Stimulated activated CD4-positive, alpha-beta T cell treated with anti-CD3 and anti-CD28 coated beads, Interleukin-15, amount 100 ng/mL, for 1 hour (primary cell): ENCODE measurements at regions not wholly inside any gene's neighbourhood (a gene's known extent, or its start where the extent isn't known, plus 50 kb on each side); places are given as distances from the start of the nearest gene placed in this dataset.
"Not testable (repeated sequence)": the region's sequence is repeated elsewhere in the genome, so short reads cannot be mapped to it uniquely, and the experiment has no call there.

ENCODE experiments used
- DNase-seq, 2 donors: peaks; one replicate each; pipeline ENCODE4 v3.0.0-alpha.2; 2020; ENCODE audit warnings: low read depth in 1 of 2, low spot score in 1 of 2

DNA sequence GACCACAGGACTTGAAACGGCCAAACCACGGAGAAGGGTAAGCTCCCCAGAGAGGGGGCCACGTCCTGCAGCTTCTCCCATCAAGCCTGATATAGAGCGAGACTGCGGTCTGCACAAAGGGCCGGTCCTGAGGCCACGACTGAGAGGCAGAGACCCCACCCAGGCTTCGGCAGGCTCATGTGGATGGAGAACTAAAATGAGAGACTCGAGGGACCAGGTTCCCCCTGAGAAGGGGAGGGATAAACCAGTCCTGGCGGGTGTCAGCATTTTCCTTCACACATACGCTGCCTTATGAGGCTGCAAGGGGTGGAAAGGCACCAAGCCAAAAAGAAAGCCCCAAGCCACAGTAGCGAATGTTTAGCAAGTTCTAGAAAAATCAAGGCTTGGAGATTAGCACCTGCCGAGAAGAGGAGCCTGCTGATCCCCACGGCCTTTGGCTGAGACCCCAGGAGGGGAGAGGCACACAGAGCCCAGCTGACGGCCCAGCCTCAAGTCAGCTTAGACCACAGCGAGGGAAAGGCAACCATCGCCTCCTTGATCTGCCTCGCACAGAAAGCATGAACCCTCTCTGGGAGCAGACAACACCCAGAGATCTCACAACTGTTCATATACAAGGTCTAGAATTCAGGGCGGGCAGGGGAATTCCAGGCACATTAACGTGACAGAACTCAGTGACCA, 92.6 kb upstream of the RNF32 start:
- no peak for DNase-seq

DNA sequence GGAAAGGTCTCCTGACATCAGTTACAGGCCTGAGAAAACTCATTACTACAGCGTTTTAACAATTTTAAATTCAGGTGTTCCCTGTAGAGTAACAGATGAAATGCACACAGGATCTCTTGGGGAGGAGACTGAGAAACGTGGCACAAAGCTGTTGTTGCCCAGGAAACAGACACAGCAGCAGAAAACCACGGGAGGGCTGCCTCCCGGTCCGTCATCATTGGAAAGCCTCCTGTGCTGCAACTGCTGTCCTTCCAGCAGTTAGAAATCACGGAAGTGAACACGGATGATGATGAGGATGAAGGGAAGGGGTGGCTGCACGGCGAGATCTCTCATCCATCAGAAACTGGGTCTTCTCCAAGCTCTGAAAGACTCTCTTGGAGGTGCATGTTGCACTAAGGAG, 94.6 kb upstream of the RNF32 start:
- DNase-seq, result no peak

DNA sequence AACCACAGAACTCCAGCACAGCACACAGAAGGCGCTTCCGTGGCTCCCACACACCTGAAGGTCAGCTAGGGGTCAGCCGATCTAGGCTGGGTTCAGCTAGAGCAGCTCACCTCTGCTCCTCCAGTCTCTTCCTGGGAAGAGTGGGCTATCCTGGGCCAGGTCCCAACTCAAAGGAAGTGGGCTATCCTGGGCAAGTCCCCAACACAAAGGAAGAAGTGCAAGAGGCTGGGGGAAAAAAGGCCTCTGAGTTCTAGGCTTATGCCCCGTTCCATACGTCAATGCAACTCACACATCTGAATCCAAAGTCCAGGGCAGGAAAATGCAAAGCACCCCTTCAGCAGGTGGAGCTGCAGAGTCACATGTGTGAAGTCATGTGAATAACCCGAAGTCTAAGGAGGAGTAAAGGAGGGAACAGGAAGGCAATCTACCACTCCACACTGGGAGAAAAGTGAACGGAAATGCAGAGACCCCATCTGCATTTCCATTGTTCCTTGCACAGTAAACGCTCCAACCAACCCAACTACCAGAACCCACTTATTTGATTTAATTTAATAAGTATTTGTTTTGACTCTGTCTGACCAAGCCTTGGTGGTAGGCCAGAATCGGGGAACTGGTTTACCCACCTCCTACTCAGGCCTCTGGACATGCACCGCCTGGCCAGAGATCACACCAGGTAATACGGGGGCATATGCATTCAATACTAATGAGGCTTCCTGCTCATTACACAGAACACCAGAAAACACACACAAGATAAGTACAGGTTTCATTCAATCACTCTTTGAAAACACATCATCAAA, 95.5 kb upstream of the RNF32 start:
- DNase-seq, result no peak

DNA sequence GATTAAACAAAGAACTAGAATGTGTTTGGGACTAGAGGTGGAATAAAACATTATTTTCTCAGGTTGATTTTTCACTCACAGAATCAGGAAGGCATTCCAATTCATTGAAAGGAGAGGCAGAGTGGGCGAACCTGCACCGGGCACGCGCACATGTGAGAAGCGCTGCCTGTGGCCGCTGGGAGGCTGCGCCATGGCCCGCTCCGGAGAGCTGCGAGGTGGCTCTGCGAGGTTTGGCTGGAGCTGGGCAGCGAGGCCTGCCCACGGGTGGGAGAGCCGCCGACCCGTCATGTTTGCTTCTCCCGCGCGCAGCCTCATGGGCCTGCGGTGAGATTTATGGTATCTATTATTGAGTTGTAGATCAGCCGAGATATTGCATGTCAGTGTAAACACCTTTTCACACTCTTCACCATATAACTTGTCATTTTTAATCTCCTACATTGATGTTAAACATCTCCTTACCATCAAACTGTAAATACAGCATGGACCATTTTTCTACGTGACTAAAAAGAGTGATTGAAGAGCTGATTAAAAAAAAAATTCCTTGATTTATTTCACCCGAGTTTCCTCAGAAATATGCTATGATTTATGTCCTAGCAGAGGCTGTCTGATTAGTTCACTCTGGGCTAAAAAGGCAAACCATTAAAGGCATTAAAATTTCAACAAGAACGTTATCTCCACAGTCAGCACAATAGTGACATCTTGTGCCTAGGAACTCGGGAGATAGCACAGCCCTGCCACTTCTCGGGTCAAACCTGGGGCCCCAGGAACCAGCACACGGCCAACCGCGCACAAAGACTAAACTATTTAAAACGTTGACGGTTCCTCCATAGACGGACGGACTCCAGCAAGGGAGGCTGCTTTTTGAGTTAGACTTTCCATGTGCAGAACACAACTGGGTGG, 96.6 kb upstream of the RNF32 start:
- DNase-seq, result no peak

DNA sequence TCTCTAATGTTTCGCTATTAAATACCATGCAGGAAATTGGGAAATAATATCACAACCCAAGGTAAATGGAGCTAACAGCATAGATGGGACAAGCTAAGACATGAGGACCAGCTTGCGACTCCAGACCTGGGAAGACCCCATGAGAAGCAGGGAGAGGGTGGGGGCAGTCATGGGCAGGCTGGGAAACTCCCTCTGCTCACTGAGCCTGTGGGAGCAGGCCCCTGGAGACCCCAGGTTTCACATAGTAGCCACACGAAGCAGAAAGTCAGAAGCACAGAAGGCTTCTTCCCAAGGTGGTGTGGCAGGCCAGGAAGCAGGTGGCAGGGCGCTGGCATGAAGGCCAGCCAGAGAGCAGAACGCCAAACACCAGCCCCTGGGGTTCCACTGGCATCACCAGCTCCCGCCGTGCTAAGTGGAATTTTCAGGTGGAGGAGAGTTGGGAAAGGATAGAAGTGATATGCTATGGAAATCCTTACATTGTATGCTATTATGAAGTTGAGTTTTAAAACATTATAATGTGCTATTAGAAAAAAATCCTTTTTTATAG, 99.9 kb upstream of the RNF32 start:
- no peak for DNase-seq

DNA sequence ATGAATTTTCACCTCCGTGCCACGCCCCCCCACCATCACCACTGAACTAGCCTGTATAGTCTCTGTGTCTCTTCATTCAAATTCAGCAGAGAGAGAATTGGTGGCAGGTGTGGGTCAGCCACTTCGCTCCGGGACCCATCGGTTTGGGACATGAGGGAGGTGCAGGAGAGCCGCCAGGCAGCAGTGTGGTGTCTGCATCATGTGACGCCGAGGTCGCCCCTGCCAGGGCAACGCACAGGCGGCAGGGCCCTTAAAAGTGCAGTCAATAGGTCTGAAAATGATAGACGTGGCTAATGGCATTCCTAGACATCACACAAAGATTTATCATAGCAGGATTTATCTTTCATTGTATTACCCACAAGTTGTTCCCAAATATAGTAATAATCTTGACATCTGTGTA, 100.6 kb upstream of the RNF32 start:
- DNase-seq, result no peak

DNA sequence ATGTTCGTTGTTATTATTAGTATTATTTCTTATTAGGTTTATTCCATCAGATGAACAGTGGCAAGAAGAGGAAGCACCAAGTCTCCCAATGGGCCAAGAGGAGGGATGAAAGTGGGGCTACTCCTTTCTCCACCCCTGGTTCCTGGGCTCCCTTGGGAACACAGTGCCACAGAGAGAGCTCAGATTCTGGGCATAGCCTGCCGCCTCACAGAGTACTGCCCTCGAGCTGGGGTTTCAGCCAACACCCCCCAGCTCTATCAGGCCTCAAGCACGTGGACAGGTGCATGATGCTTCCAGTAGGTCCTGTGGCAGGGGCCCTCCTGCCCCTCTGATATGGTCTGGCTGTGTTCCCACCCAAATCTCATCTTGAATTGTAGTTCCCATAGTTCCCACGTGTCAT, 103.6 kb upstream of the RNF32 start:
- DNase-seq, result no peak

DNA sequence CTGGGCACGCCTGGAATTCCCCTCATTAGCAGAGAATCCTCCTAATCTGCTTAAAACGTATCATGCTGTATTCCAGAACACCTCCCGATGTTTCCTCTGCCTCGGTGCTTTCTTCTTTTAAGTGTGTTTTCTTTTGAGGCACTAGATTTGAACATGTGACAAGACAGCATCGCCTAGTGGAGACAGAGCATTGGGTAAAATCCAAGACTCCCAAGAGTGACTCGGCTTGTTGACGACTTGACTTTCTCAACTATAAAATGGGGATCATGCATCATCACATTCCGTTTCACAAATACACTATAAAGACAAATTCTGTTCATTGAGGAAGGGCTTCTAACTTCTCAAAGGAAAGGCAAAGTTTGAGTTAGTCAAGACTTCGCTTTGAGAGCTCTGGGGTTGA, 105.6 kb upstream of the RNF32 start:
- DNase-seq, result no peak

- DNase-seq, result no peak
Observed at GRCh38 chr7:156533964-156534363, 106.6 kb upstream of the RNF32 start.

GRCh38 chr7:156533420-156533819, 107.2 kb upstream of the RNF32 start:
- no peak for DNase-seq

GRCh38 chr7:156532016-156532602, 108.5 kb upstream of the RNF32 start:
- DNase-seq, result no peak

DNA sequence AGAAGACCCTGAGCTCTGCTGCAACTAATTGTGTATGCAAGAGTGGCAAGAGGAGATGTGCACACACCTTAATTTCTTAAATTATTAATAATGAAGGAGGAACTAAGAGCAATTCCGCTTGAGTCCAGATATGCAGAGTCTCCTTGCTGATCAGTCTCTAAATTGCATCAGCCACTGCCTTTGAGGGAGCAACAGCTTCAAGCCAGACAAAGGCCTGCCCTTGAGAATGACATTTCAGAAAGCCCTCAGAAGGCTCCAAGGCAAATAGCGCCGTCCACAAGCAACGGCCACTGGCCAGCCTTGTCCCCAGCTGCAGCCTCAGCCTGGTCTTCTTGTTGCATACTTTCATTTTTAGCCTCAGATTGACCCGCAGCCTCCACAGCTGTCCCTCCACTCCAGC, 110.6 kb upstream of the RNF32 start:
- DNase-seq, result no peak

DNA sequence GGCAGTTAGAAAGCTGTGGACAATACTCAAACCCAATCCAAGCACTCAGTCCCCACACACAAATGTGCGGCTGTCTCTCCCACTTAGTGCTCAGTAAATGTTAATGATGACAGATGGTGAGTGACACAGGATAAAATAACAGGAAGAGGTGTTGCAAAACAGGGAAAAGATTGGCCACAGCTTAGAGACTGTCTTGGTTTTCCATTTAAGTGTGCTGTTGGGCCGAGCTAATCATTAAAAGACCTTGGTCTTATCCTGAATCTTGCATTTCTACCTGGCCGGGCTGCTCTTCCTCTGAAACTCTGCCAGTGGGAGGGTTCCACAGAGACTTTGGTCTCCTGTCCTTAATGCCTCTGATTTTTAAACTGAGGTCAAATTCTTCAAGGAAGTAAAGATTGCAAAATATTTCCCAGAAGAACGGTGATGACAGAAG, 113.1 kb upstream of the RNF32 start:
- no peak for DNase-seq

DNA sequence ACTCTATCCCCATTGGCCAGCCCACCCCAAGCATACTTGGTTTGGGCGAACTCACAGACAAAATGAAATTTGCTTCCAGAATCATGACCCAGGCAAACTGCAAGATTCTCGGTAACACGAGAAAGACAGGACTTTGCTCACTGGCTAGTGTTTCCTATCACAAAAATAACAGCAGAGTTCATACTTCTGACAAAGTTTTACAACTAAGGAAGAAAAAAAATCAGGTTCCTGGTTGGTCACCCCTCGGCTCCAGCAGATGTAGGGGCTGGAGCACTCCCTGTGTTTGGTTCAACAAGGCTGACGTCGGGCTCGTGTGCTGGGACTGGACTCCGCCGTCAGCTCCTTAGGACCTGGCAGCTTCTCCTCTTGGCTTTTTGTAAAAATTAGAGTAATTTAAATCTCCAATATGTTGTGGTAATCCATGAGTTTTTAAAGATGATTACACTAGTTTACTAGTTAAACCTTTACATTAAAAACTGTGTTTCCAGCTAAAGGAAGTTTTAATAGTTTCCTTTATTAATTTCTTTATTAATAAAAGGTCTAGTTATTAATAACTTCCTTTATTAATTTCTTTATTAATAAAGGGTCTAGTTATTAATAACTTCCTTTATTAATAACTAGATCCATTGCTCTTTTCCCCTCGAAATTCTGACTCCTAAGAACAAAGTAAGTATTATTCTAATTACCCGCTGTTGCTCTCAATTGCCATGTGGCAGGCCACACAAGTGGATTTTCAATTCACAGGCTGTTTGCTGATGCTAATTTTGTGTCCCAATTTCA, 115.6 kb upstream of the RNF32 start:
- DNase-seq, result no peak

DNA sequence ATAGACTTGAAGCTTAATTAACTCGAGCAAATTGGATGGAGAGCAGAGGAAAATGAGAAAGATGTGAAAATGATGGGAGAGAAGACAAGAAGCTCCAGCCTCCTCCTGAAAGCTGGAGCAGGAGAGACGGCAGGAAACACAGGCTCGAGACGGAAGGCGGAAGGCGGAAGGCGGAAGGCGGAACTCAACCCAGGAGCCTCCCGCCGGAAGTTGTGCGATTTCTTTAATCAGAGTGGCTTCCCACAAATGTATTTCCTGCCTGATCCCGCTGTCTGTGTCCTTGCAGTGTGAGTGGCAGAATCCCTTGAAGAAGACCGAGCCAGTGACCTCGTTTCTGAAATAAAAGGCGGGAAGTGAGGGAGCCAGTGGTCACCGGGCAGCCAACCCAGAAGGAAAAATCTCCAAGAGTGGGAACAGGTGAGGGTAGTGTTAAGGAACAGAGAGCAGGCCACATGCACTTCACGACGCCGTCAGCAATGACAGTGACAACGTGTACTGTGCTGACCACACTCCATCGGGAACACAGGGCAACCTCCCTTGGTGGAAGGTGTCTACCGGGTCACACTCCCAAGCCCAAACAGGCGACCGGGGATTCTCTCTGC, 117.0 kb upstream of the RNF32 start:
- no peak for DNase-seq

DNA sequence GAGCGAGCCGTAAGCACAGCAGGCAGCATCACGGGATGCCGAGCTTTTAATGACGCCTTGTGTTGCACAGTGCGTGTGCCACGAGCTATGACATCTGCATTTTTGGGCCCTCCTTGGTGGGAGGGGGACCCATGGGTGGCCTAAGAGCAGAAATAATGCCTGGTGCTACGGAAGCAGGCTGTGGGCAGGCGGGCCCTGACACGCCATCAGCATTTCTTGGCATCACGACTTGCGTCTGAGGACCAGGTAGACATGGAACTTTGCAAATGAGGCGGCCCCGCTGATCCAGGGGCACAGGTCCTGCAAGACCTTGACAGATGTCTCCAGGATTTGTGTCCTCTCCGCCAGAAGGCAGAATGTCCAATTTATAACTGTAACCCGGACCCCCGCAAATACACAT, 117.8 kb upstream of the RNF32 start:
- DNase-seq, result no peak

GRCh38 chr7:156519070-156519469, 121.5 kb upstream of the RNF32 start:
- DNase-seq, result no peak

DNA sequence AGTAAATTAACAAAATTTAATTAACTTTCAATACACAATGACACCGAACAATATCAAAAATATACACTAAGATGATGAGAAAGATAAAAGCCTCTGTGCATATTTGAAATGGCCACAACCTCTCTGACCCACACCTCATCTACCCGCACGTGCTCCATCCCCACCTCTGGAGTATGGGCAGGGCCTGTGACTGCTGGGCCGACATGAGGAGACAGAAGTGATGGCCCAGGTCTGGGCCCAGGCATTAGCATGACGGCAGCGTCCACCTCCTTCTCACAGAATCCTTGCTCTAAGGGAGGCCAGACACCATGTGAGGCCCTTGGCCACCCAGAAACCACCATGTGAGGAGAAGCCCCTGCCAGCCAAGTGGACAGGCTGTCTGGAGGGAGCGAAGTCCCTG, 122.1 kb upstream of the RNF32 start:
- DNase-seq, result no peak

DNA sequence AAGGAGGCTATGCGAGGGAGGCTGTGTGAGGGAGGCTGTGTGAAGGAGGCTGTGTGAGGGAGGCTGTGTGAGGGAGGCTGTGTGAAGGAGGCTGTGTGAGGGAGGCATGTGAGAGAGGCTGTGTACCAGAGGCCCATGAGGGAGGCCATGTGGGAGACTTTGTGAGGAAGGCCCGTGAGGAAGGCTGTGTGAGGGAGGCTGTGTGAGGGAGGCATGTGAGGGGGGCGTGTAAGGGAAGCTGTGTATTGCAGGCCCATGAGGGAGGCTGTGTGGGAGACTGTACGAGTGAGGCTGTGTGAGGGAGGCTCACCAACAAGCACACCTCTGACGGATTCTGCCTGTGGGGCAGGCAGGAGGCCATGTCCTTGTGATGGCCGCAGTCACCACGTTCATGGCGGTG, 122.7 kb upstream of the RNF32 start:
- not testable (repeated sequence) for DNase-seq

DNA sequence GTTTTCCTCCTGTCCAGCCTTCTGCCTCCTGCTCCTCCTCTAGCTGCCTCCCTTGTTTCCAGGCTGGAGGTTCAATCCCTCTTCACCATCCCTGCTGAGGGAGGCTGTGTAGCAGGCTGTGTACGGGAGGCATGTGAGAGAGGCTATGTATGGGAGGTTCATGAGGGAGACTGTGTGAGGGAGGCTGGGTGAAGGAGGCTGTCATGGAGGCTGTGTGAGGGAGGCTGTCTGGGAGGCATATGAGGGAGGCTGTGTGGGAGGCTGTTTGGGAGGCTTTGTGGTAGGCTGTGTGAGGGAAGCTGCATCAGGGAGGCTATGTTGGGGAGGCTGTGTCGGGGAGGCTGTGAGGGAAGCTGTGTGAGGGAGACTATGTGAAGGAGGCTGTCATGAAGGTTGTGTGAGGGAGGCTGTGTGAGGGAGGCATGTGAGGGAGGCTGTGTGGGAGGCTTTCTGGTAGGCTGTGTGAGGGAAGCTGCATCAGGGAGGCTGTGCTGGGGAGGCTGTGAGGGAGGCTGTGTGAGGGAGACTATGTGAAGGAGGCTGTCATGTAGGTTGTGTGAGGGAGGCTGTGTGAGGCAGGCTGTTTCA, 123.7 kb upstream of the RNF32 start:
- no peak for DNase-seq
